HG03439 (cell line): ENCODE measurements at regions not wholly inside any gene's neighbourhood (a gene's known extent, or its start where the extent isn't known, plus 50 kb on each side); places are given as distances from the start of the nearest gene placed in this dataset.
"Not testable (repeated sequence)": the region's sequence is repeated elsewhere in the genome, so short reads cannot be mapped to it uniquely, and the experiment has no call there.

ENCODE experiments used
- ATAC-seq: cut with Tn5 transposase; IDR thresholded peaks from one replicate; pipeline ENCODE4 v1.9.1; 2021; ENCODE audit warnings: mild to moderate bottlenecking, moderate library complexity; ENCODE audit not compliant: unreplicated experiment

GRCh38 chr6:6724539-6725467 lies 136.3 kb downstream of the LY86 start:
- no peak for ATAC-seq

DNA sequence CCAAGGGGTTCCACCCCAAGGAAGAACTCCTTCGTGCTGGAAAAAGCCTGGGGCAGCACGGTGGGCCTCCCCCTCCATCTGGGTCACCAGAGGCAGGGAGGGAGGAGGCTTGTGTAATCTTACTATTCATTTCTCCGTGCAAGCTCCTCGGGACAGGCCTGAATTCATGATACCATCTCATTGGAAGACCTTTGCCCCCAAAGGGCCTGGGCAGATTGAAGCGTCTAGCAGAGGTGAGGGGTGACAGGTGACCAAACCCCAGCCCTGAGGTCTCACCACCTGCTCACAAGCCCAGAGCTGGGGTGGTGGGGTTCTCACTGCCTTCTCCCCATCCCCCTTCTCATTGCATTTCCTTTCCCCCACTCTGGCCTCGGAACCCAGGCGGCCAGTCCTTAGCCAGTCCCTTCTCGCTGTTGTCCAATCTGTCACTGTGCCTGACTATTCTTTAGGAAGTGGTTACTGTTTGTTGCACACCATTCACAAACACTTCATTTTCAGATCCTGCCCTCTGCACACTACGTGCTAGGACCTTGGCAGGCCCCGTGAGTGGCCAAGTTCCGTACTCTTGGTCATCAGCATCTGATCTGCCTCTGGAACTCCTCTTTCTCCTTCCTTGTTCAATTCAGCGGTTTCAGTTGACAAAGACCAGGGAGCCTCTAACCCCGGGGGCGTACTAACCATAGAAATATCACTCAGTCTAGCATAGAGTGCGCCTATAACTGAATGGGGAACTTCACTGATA lies 137.1 kb downstream of the LY86 start:
- ATAC-seq = no peak

DNA sequence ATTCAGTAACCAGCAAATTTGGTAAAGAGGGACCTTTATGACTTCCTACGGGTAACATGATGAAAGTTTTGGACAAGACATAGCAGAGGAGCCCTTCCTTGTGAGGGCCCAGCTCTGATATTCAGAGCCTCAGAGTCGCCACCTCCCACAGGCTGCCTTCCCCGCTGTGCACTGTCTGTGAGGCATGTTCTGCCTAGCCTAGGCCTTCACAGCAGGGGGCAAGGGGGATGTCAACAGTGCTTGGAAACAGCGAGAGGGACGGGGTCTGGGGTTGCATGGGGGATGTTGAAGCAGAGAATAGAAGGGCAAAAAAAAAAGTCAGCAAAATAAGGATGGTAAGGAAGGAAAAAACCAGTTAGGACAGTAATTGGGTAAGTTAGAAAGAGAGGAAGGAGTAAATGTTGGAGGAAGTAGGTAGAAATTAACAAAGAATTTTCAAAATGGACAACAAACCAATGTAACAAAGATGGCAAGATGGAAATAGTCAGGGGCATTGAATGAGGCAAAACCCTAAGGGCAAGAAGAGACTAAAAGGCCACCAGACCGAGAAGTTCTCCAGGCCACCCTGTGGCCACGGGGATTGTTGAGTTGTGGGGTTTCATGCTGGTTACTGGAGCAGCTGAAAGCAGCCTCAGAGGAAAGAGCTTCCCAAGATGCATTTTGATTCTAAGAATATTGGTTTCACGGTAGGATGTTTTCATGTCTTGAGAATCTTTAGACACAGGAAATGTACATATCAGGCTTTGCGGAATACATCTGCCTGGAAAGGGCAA lies 139.8 kb downstream of the LY86 start:
- ATAC-seq = no peak

DNA sequence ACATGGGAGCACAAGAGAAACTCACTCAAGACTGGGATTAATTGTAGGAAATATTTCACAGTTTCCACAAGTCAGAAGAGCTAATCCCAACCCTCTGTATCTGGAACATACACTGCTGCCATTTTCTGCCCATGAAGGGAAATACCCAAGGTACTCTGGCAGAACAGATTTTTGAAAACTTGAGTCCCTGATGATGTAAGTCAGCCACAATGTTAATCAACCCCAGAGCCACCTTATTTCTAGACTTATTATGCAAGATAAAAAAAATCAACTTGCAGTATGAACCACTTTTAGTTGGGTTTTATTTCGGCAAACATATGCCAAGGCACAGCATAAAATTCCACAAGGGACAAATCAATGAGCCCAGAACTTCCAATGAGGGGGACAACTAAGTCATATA lies 141.5 kb downstream of the LY86 start:
- no peak for ATAC-seq

DNA sequence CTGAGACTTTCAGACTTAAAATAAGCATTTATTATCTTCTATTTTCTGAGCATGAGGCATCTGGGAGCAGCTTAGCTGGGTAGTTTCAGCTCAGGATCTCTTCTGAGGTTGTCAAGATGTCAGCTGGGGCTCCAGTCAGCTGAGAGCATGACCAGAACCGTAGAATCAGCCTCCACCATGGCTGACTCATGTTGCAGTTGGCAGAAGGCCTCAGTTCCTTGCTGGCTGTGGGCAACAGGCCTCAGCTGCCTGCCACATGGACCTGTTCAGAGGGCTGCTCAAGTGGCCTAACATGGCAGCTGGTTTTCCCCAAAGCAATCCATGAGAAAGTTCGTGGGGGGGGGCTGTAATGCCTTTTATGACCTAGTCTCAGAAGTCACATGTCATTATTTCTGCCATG lies 142.3 kb downstream of the LY86 start:
- no peak for ATAC-seq

- ATAC-seq = no peak
Observed at GRCh38 chr6:6734479-6735465, 146.3 kb downstream of the LY86 start.

DNA sequence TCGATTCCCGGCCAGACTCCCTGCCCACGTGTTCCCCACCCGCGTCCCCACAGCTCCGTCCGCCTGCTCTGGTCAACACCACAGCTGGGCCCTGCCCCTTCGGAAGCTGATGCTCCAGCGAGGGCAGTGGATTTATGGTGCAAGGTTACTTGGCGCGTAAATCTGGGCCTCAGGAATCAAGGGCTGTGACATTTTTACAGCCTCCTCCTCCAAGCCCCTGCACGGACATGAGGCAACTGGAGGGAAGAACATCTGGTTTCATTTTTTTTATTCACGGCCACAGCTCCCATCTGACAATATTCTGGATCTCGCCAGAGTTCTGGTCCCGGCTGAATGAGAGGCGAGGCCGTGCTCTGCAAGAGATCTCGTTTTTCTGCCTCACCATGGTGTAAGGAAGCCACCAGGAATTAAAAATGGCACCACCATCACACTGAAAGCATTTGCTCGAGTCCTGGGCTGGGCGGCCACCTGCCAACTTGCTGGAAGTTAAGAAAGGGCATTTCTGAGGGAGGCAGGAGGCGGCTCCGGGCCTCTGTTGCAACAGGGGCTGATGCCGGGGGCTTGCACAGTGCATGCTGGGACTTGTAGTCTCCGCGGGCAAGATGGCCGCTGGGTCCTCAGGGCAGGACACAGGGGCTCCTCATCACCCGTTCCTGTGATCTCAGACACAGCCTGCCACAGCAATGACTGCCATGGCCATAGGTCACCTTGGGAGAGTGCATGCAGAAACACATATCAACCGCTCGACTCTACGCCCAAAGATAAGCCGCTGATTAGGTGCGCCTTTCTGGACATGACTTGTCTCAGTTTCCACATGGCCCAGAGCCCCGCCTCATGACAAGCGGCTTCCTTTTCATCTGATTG lies 148.5 kb downstream of the LY86 start:
- ATAC-seq = no peak

GRCh38 chr6:6737671-6738070 lies 149.2 kb downstream of the LY86 start:
- no peak for ATAC-seq

- ATAC-seq = no peak
Observed at GRCh38 chr6:6738108-6738507, 149.6 kb downstream of the LY86 start.

DNA sequence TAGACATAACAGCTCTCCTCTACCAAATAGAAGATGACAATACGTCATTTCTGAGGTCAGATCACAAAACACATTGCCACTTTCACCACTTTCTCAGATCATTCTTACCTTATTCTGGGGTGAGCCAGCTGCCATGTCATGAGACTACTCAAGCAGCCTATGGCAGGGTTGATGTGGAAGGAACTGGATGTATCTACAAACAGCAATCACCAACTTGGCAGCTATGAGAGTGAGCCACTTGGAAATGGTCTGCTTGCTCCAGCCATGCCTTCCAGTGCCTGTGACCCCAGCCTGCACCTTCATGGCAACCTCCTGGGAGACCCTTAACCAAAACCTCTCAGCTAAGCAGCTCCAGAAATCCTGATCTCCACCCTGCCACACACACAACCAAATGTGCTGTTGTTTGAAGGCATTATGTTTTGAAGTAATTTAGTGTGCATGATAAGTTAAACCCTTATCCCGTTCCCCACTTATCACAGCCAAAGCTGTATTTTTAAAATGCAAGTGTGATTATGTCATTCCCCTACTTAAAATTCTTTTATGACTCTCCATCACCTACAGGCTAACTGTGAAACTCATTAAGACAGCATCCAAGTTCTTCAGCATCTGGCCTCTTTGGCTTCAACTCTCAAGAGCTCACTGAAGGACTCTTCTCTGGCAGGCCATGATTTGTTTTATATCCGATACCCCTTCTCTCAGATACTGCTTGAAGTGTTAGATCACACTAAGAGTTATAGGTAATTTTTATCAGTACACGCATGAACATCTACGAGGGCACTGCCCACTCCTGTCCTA lies 150.6 kb downstream of the LY86 start:
- ATAC-seq = no peak

DNA sequence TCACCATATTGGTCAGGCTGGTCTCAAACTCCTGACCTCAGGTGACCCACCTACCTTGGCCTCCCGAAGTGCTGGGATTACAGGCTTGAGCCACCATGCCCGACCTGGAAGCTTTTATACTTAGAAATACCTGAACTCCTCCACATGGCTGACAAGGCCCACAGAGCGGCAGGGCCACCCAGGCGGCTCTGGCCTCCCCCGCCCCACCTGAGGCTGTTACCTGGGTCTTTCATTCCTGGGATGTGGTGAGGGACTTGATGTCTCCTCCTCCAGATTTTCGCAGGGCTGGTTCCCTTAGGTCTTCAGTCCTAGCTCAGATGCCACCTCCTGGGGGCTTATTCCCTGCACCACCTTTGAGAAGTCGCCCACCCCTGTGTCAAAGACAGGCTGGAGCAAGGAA lies 152.1 kb downstream of the LY86 start:
- ATAC-seq = no peak

GRCh38 chr6:6741264-6741663 lies 152.7 kb downstream of the LY86 start:
- ATAC-seq = no peak

GRCh38 chr6:6742535-6742934 lies 154.0 kb downstream of the LY86 start:
- ATAC-seq = no peak

DNA sequence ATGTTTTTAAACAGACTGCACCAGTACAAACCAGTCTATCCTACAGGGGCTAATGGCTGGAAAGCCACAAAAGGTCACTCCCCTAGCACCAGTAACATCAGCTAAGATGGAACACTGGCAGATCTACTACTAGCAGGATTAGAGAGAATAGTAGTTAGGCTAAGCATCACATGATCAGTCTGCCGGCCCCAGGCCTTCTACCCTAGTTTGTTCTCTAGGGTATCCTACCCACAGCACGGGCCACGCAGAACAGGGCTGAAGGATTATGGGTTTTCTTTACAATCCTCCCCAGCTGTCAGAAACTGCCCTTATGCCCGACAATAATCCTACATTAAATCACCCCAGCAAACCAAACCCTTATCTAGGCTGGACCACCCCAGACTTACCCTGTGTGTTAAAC lies 156.0 kb downstream of the LY86 start:
- no peak for ATAC-seq

DNA sequence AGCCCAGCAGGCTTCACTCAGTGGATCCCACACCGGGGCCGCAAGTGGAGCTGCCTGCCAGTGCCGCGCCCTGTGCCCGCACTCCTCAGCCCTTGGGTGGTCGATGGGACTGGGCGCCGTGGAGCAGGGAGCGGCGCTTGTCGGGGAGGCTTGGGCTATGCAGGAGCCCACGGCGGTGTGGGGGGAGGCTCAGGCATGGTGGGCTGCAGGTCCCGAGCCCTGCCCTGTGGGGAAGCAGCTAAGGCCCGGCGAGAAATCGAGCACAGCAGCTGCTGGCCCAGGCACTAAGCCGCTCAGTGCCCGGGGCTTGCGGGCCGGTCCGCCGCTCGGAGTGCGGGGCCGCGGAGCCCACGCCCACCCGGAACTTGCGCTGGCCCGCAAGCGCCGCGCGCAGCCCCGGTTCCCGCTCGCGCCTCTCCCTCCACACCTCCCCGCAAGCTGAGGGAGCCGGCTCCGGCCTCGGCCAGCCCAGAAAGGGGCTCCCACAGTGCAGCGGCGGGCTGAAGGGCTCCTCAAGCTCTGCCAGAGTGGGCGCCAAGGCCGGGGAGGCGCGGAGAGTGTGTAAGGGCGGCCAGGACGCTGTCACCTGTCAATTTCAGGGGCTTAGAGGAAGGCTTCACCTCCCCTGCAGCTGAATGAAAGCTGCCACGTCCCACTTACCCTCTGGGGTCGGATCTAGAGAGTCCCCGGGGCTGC lies 157.3 kb downstream of the LY86 start:
- ATAC-seq = not testable (repeated sequence)

GRCh38 chr6:6746333-6746969 lies 157.9 kb downstream of the LY86 start:
- no peak for ATAC-seq

DNA sequence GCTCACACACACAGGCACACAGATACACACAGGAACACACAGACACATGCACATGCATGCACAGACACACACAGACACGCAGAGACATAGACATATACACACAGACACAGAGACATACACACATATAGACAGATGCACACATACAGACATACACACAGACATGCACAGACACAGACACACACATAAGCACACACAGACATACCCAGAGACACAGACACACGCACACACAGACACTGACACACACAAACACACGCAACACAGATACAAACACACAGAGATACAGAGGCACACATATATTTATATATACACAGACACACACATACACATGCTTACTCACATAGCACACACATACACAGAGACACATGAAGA lies 158.4 kb downstream of the LY86 start:
- ATAC-seq = no peak
